IMR-90 (cell line): ENCODE measurements at regions not wholly inside any gene's neighbourhood (a gene's known extent, or its start where the extent isn't known, plus 50 kb on each side); places are given as distances from the start of the nearest gene placed in this dataset.

ENCODE experiments used
- ATAC-seq: fragments of 200-7000 bp; cut with Tn5 transposase; 2 replicates; pipeline ENCODE4 v1.9.1; 2020; ENCODE audit warnings: low read depth, mild to moderate bottlenecking, moderate library complexity
- BruUV-seq: library from RNA; stranded (reverse); fragments of 400-500 nt; replicated peaks from 2 replicates; lab custom pipeline; 2021; lab: Mats Ljungman, UMichigan
- CTCF ChIA-PET: fragments of 300-600 bp; formaldehyde crosslinking; extraction: SDS; loops from one replicate; lab custom pipeline; 2021; ENCODE audit warnings: antibody characterized with exemption; lab: Yijun Ruan, JAX
- POLR2A ChIA-PET: fragments of 300-600 bp; sonication (Branson Sonifier 250); formaldehyde crosslinking; loops from one replicate; lab custom pipeline; 2022; ENCODE audit warnings: antibody characterized with exemption; ENCODE audit not compliant: unreplicated experiment; lab: Charles Lee
- DNase-seq: peaks from one replicate; pipeline ENCODE4 v3.0.0; 2013
- H2AFZ ChIP-seq: replicated peaks from 2 replicates; pipeline ENCODE3; 2013; ENCODE audit warnings: low read length, mild to moderate bottlenecking; ENCODE audit not compliant: poor library complexity
- H2AK5ac ChIP-seq: 2 replicates; pipeline ENCODE4 v1.6.1; 2013; ENCODE audit warnings: low read depth, low read length, inconsistent platforms
- H2AK9ac ChIP-seq: replicated peaks from 2 replicates; pipeline ENCODE3; 2013; ENCODE audit warnings: mild to moderate bottlenecking, low read depth, low read length, moderate library complexity; ENCODE audit not compliant: poor library complexity
- H2BK120ac ChIP-seq: 2 replicates; pipeline ENCODE4 v1.6.1; 2013; ENCODE audit warnings: low read depth, low read length, inconsistent platforms
- H2BK15ac ChIP-seq: 3 replicates; pipeline ENCODE4 v1.6.1; 2013; ENCODE audit warnings: low read depth, low read length, inconsistent platforms
- H2BK20ac ChIP-seq: 2 replicates; pipeline ENCODE4 v1.6.1; 2013; ENCODE audit warnings: low read depth, mild to moderate bottlenecking, inconsistent platforms, low read length, moderate library complexity
- H2BK5ac ChIP-seq: 2 replicates; pipeline ENCODE4 v1.6.1; 2013; ENCODE audit warnings: mild to moderate bottlenecking, low read depth, low read length, inconsistent platforms; ENCODE audit not compliant: poor library complexity, severe bottlenecking
- H3K14ac ChIP-seq: replicated peaks from 2 replicates; pipeline ENCODE4 v1.6.1; 2013; ENCODE audit warnings: low read depth, low read length, inconsistent platforms
- H3K18ac ChIP-seq: 2 replicates; pipeline ENCODE4 v1.6.1; 2013; ENCODE audit warnings: low read depth, low read length, control low read depth
- H3K23ac ChIP-seq: 2 replicates; pipeline ENCODE4 v1.6.1; 2013; ENCODE audit warnings: low read depth, low read length, inconsistent platforms
- H3K27ac ChIP-seq: 2 replicates; pipeline ENCODE4 v1.5.1; 2013; ENCODE audit warnings: mild to moderate bottlenecking, control low read depth, low read length; ENCODE audit not compliant: insufficient read depth
- H3K27me3 ChIP-seq: 2 replicates; pipeline ENCODE4 v1.6.1; 2013; ENCODE audit warnings: low read length; ENCODE audit not compliant: control insufficient read depth, insufficient read depth
- H3K36me3 ChIP-seq: 2 replicates; pipeline ENCODE4 v1.6.1; 2013; ENCODE audit warnings: low read length, mixed read lengths; ENCODE audit not compliant: control insufficient read depth, insufficient read depth
- H3K4ac ChIP-seq: 2 replicates; pipeline ENCODE4 v1.6.1; 2013; ENCODE audit warnings: low read depth, low read length, inconsistent platforms
- H3K4me1 ChIP-seq: 2 replicates; pipeline ENCODE4 v1.6.1; 2013; ENCODE audit warnings: low read length, mixed read lengths; ENCODE audit not compliant: control insufficient read depth, insufficient read depth
- H3K4me2 ChIP-seq: 2 replicates; pipeline ENCODE4 v1.6.1; 2013; ENCODE audit warnings: low read depth, mild to moderate bottlenecking, control low read depth, low read length, moderate library complexity
- H3K4me3 ChIP-seq: 2 replicates; pipeline ENCODE4 v1.5.1; 2013; ENCODE audit warnings: low read depth, mild to moderate bottlenecking, control low read depth, low read length, moderate library complexity; ENCODE audit not compliant: insufficient read depth
- H3K56ac ChIP-seq: 2 replicates; pipeline ENCODE4 v1.6.1; 2013; ENCODE audit warnings: low read length, inconsistent platforms; ENCODE audit not compliant: insufficient read depth; ENCODE audit errors: extremely low read depth
- H3K79me1 ChIP-seq, 2 experiments: 2 replicates each; pipeline ENCODE4 v1.6.1; 2013; ENCODE audit warnings: low read length in 2 of 2, inconsistent platforms in 1 of 2, low read depth in 1 of 2
- H3K9ac ChIP-seq: 2 replicates; pipeline ENCODE4 v1.6.1; 2013; ENCODE audit warnings: low read depth, low read length, control low read depth
- H3K9me1 ChIP-seq: 2 replicates; pipeline ENCODE4 v1.6.1; 2013; ENCODE audit warnings: low read length, inconsistent platforms; ENCODE audit not compliant: insufficient read depth
- H3K9me3 ChIP-seq: 2 replicates; pipeline ENCODE4 v1.6.1; 2013; ENCODE audit warnings: low read length; ENCODE audit not compliant: control insufficient read depth, insufficient read depth
- H4K20me1 ChIP-seq: 2 replicates; pipeline ENCODE4 v1.6.1; 2013; ENCODE audit warnings: low read length, inconsistent platforms; ENCODE audit not compliant: insufficient read depth
- H4K5ac ChIP-seq: 2 replicates; pipeline ENCODE4 v1.6.1; 2013; ENCODE audit warnings: mild to moderate bottlenecking, low read depth, low read length, control low read depth
- H4K8ac ChIP-seq, 2 experiments: 2 replicates each; pipeline ENCODE4 v1.6.1; 2013; ENCODE audit warnings: low read depth in 2 of 2, low read length in 2 of 2, control low read depth in 1 of 2, inconsistent platforms in 1 of 2
- H4K91ac ChIP-seq: 2 replicates; pipeline ENCODE4 v1.6.1; 2013; ENCODE audit warnings: low read depth, low read length, inconsistent platforms; ENCODE audit not compliant: insufficient read depth
- CTCF ChIP-seq: conservative IDR thresholded peaks from 2 replicates; pipeline ENCODE4 v1.5.1; 2012; ENCODE audit warnings: mild to moderate bottlenecking, low read depth, low read length, improper control_type of control experiment
- MAFK ChIP-seq: IDR thresholded peaks from 2 replicates; pipeline ENCODE4 v1.6.1; 2012; ENCODE audit warnings: low read depth, low read length, improper control_type of control experiment
- MAZ ChIP-seq: IDR thresholded peaks from 2 replicates; pipeline ENCODE4 v1.6.1; 2012; ENCODE audit warnings: low read depth, mild to moderate bottlenecking, low read length, improper control_type of control experiment, moderate library complexity, borderline replicate concordance
- NFE2L2 ChIP-seq: fragments of 150-350 bp; IDR thresholded peaks from 2 replicates; pipeline ENCODE4 v1.6.1; 2016; ENCODE audit warnings: low read depth, mild to moderate bottlenecking, low read length
- POLR2A ChIP-seq: IDR thresholded peaks from 2 replicates; pipeline ENCODE4 v1.6.1; 2012; ENCODE audit warnings: mild to moderate bottlenecking, low read depth, low read length
- RAD21 ChIP-seq: IDR thresholded peaks from 2 replicates; pipeline ENCODE4 v1.6.1; 2012; ENCODE audit warnings: low read length, improper control_type of control experiment
- RCOR1 ChIP-seq: IDR thresholded peaks from 2 replicates; pipeline ENCODE4 v1.6.1; 2012; ENCODE audit warnings: mild to moderate bottlenecking, low read length, improper control_type of control experiment; ENCODE audit not compliant: insufficient replicate concordance
- RFX5 ChIP-seq: IDR thresholded peaks from 2 replicates; pipeline ENCODE4 v1.8.0; 2012; ENCODE audit warnings: low read depth, mild to moderate bottlenecking, low read length, moderate library complexity
- WGBS, 2 experiments: methylation state at CpG; one replicate each; pipeline versions ENCODE4 v1.1.5 to v1.1.7; 2013; ENCODE audit warnings: missing lambda C conversion rate in 2 of 2; ENCODE audit not compliant: insufficient read length in 1 of 2; ENCODE audit errors: extremely low coverage in 2 of 2; 5-methylcytosine and 5-hydroxymethylcytosine counted together
- dilution Hi-C: fragments of 300-500 bp; cut with HindIII; formaldehyde crosslinking; loops from one replicate; pipeline ENCODE4 v1.14.3; 2018; ENCODE audit warnings: low sequenced_read_pairs; ENCODE audit not compliant: unreplicated experiment
- in situ Hi-C: fragments of 300-500 bp; cut with MboI; formaldehyde crosslinking; loops from 3 replicates; pipeline ENCODE4 v1.14.3; 2019; ENCODE audit warnings: low sequenced_read_pairs, inconsistent platforms, mixed read lengths
- intact Hi-C: fragments of 100-400 bp; cut with micrococcal nuclease; formaldehyde crosslinking; loops from 2 replicates; pipeline ENCODE4 v1.10.0; 2022

GRCh38 chr4:46656071-46656470 lies 253.0 kb downstream of the COX7B2 start:
- DNase-seq (no peak), ATAC-seq (no peak)
- Histone ChIP-seq H4K5ac (no peak overlapping the region), H2AFZ (no peak overlapping the region), H3K79me1 (no peaks in the 10 kb centered on the region), H3K4ac (no peak overlapping the region), H3K4me2 (no peak overlapping the region), H2BK5ac (no peak overlapping the region), H3K4me1 (no peaks in the 10 kb centered on the region), H3K4me3 (no peak overlapping the region), H2BK120ac (no peak overlapping the region), H4K20me1 (no peaks in the 10 kb centered on the region), H3K18ac (no peak overlapping the region), H3K27me3 (no peaks in the 10 kb centered on the region), H3K27ac (no peak overlapping the region), H3K14ac (no peak overlapping the region), H4K91ac (no peak overlapping the region), H2BK20ac (no peak overlapping the region), H2AK5ac (no peak overlapping the region), H3K36me3 (no peaks in the 10 kb centered on the region), H4K8ac (no peak overlapping the region), H3K23ac (no peak overlapping the region), H2BK15ac (no peak overlapping the region), H3K9me1 (no peaks in the 10 kb centered on the region), H3K9ac (no peak overlapping the region), H3K9me3 (no peaks in the 10 kb centered on the region), H3K56ac (no peak overlapping the region), H2AK9ac (no peak overlapping the region)
- no TSS peak for BruUV-seq
- CTCF ChIA-PET, result no interaction called here
- intact Hi-C loops, result no loop called here
- WGBS, 2 experiments, result no CpG with 5 or more reads among the region's 3 CpGs
- dilution Hi-C loops, result no loop called here
- in situ Hi-C loops, result no loop called here
- TF ChIP-seq MAZ, result no peak
- no peak for TF ChIP-seq MAFK
- TF ChIP-seq RFX5, result no peak
- no peak for TF ChIP-seq NFE2L2
- TF ChIP-seq CTCF, result no peak
- TF ChIP-seq RCOR1, result no peak
- no peak for TF ChIP-seq RAD21
- no peak for TF ChIP-seq POLR2A
- POLR2A ChIA-PET, result no interaction called here
